PFSK-1 (cell line): ENCODE measurements at regions not wholly inside any gene's neighbourhood (a gene's known extent, or its start where the extent isn't known, plus 50 kb on each side); places are given as distances from the start of the nearest gene placed in this dataset.

Experiments used
- FOXP2 ChIP-seq: optimal IDR thresholded peaks from 2 replicates; pipeline ENCODE3; 2011; ENCODE audit warnings: borderline replicate concordance, control low read depth, inconsistent platforms; ENCODE audit not compliant: insufficient read depth; ENCODE audit errors: extremely low read length, extremely low read depth
- POLR2AphosphoS5 ChIP-seq: IDR thresholded peaks from 2 replicates; pipeline ENCODE4 v1.6.1; 2012; ENCODE audit warnings: low read depth, mild to moderate bottlenecking, control low read depth, low read length, moderate library complexity
- SIN3A ChIP-seq: IDR thresholded peaks from 2 replicates; pipeline ENCODE4 v1.6.1; 2012; ENCODE audit warnings: mild to moderate bottlenecking, low read length, moderate library complexity, borderline replicate concordance; ENCODE audit not compliant: insufficient read depth
- TAF1 ChIP-seq: IDR thresholded peaks from 2 replicates; pipeline ENCODE4 v1.6.1; 2012; ENCODE audit warnings: low read length, control low read depth, borderline replicate concordance; ENCODE audit not compliant: insufficient read depth
- TF ChIP-seq, protein P1 (sequence below), 2 experiments: IDR thresholded peaks; 2 replicates each; pipeline versions ENCODE4 v1.6.1 to v1.8.0; 2011 to 2012; ENCODE audit warnings: low read depth in 2 of 2, low read length in 2 of 2, control low read depth in 1 of 2, inconsistent platforms in 1 of 2, mild to moderate bottlenecking in 1 of 2, moderate library complexity in 1 of 2; ENCODE audit not compliant: insufficient read depth in 1 of 2

- TF ChIP-seq POLR2AphosphoS5 (no peak), FOXP2 (no peak), SIN3A (no peak), TAF1 (no peak)
- TF ChIP-seq, protein P1, sequence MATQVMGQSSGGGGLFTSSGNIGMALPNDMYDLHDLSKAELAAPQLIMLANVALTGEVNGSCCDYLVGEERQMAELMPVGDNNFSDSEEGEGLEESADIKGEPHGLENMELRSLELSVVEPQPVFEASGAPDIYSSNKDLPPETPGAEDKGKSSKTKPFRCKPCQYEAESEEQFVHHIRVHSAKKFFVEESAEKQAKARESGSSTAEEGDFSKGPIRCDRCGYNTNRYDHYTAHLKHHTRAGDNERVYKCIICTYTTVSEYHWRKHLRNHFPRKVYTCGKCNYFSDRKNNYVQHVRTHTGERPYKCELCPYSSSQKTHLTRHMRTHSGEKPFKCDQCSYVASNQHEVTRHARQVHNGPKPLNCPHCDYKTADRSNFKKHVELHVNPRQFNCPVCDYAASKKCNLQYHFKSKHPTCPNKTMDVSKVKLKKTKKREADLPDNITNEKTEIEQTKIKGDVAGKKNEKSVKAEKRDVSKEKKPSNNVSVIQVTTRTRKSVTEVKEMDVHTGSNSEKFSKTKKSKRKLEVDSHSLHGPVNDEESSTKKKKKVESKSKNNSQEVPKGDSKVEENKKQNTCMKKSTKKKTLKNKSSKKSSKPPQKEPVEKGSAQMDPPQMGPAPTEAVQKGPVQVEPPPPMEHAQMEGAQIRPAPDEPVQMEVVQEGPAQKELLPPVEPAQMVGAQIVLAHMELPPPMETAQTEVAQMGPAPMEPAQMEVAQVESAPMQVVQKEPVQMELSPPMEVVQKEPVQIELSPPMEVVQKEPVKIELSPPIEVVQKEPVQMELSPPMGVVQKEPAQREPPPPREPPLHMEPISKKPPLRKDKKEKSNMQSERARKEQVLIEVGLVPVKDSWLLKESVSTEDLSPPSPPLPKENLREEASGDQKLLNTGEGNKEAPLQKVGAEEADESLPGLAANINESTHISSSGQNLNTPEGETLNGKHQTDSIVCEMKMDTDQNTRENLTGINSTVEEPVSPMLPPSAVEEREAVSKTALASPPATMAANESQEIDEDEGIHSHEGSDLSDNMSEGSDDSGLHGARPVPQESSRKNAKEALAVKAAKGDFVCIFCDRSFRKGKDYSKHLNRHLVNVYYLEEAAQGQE (IDR thresholded peaks at IDR 0.05; ENCODE audit: insufficient read depth in 1 of 2, low read depth in 2 of 2, low read length in 2 of 2), result no peak
Observed at GRCh38 chr2:67186871-67187270, 210.3 kb upstream of the ETAA1 start.

DNA sequence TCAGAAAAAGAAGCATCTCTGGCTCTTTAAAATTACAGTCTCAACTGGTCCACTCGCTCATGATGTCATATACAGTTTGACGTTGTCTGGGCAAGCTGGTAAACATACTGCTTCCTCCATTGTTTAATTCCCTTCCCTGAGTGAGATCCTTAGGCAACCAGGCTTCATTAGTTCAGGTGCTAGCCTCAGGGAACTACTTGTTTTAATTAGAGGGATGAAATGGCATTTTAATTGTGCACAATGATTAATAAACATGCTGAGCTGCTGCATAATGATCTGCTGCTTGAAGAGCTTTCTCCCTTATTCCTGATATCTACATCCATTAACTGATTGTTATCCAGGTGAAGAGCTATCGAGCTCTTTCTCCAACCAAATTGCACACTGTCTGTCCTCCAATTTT lies 195.6 kb upstream of the ETAA1 start:
- TF ChIP-seq, protein P1 (IDR thresholded peaks at IDR 0.05; ENCODE audit: insufficient read depth in 1 of 2, low read depth in 2 of 2, low read length in 2 of 2), result no peak
- TF ChIP-seq SIN3A (no peak), POLR2AphosphoS5 (no peak), FOXP2 (no peak), TAF1 (no peak)

- TF ChIP-seq TAF1 (no peak), FOXP2 (no peak), POLR2AphosphoS5 (no peak), SIN3A (no peak)
- TF ChIP-seq, protein P1 (IDR thresholded peaks at IDR 0.05; ENCODE audit: insufficient read depth in 1 of 2, low read depth in 2 of 2, low read length in 2 of 2), result no peak
Observed at GRCh38 chr2:67204349-67204748, 192.8 kb upstream of the ETAA1 start.

DNA sequence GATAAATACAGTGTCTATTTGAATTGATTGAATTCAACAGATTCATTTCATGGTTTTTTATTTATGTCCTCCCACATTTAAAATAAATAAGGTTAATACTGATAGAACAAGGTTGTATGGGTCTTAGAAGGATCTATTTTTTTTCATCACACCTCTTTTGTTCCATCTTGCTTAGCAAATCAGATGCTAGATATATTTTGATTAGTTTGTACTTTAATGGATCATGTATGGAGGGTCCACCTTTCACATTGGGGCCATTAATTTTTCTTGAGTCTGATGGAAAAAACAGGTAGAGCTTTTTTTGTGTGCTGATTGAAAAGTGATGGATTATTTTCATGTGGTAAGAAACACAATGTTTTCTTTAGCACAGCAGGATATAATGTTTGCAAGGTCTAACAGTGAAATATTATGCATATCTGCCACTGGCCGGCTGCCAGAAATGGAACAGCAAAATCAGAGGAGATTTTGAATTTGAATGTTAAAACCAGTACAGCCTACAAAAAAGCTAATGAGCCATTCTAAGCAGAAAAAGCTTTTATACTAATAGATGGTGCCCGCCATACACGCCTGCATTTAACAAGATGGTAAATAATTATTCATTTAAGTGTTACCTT lies 188.1 kb upstream of the ETAA1 start:
- TF ChIP-seq FOXP2, result no peak

GRCh38 chr2:67210430-67210829 lies 186.7 kb upstream of the ETAA1 start:
- TF ChIP-seq FOXP2 (no peak), SIN3A (no peak), TAF1 (no peak), POLR2AphosphoS5 (no peak)
- TF ChIP-seq, protein P1 (IDR thresholded peaks at IDR 0.05; ENCODE audit: insufficient read depth in 1 of 2, low read depth in 2 of 2, low read length in 2 of 2), result no peak
